PC-9 (cell line): ENCODE measurements at regions not wholly inside any gene's neighbourhood (a gene's known extent, or its start where the extent isn't known, plus 50 kb on each side); places are given as distances from the start of the nearest gene placed in this dataset.

Source experiments
- EZH2 ChIP-seq: fragments of 200-600 bp; sonication (generic); IDR thresholded peaks from 2 replicates; pipeline ENCODE4 v1.8.0; 2017; ENCODE audit warnings: antibody characterized with exemption, low read depth
- TF ChIP-seq, protein P1 (sequence below): fragments of 200-600 bp; sonication (generic); conservative IDR thresholded peaks from 2 replicates; pipeline ENCODE4 v1.6.1; 2017; ENCODE audit warnings: mixed run types, antibody characterized with exemption, mild to moderate bottlenecking, moderate library complexity

- no peak for TF ChIP-seq EZH2
- TF ChIP-seq, protein P1, sequence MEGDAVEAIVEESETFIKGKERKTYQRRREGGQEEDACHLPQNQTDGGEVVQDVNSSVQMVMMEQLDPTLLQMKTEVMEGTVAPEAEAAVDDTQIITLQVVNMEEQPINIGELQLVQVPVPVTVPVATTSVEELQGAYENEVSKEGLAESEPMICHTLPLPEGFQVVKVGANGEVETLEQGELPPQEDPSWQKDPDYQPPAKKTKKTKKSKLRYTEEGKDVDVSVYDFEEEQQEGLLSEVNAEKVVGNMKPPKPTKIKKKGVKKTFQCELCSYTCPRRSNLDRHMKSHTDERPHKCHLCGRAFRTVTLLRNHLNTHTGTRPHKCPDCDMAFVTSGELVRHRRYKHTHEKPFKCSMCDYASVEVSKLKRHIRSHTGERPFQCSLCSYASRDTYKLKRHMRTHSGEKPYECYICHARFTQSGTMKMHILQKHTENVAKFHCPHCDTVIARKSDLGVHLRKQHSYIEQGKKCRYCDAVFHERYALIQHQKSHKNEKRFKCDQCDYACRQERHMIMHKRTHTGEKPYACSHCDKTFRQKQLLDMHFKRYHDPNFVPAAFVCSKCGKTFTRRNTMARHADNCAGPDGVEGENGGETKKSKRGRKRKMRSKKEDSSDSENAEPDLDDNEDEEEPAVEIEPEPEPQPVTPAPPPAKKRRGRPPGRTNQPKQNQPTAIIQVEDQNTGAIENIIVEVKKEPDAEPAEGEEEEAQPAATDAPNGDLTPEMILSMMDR, result no peak
Observed at GRCh38 chr5:114174131-114174530, 187.7 kb upstream of the KCNN2 start.
